Activated T-cell treated with anti-CD3 and anti-CD28 coated beads, Interleukin-2, amount 50 U/mL, for 72 hours (primary cell): ENCODE measurements at regions not wholly inside any gene's neighbourhood (a gene's known extent, or its start where the extent isn't known, plus 50 kb on each side); places are given as distances from the start of the nearest gene placed in this dataset.
"Not testable (repeated sequence)": the region's sequence is repeated elsewhere in the genome, so short reads cannot be mapped to it uniquely, and the experiment has no call there.

Experiments
- ATAC-seq, 2 donors: fragments of 150-1000 bp; cut with Tn5 transposase; replicated peaks in 1 of 2; 2 replicates each; pipeline ENCODE4 v1.10.0; 2021; ENCODE audit warnings: moderate library complexity in 2 of 2, mild to moderate bottlenecking in 1 of 2
- DNase-seq, 2 donors: peaks; one replicate each; pipeline ENCODE4 v3.0.0; 2021 to 2022; ENCODE audit warnings: mixed read lengths in 1 of 2
- H3K27ac Mint-ChIP-seq: one replicate; pipeline ENCODE4 v1.8.0; 2022; ENCODE audit warnings: mild to moderate bottlenecking, moderate library complexity, mixed read lengths
- H3K27me3 Mint-ChIP-seq: one replicate; pipeline ENCODE4 v1.8.0; 2022; ENCODE audit warnings: low read depth, mixed read lengths
- H3K36me3 Mint-ChIP-seq, 2 donors: one replicate each; pipeline ENCODE4 v1.8.0; 2022; ENCODE audit warnings: mixed read lengths in 2 of 2, mild to moderate bottlenecking in 1 of 2; ENCODE audit not compliant: insufficient read depth in 2 of 2
- H3K4me1 Mint-ChIP-seq: one replicate; pipeline ENCODE4 v1.8.0; 2022; ENCODE audit warnings: low read depth, mixed read lengths
- H3K4me3 Mint-ChIP-seq, 2 donors: one replicate each; pipeline ENCODE4 v1.8.0; 2022; ENCODE audit warnings: mild to moderate bottlenecking in 2 of 2, mixed read lengths in 2 of 2, moderate library complexity in 2 of 2
- H3K9me3 Mint-ChIP-seq, 2 donors: one replicate each; pipeline ENCODE4 v1.8.0; 2022; ENCODE audit warnings: mixed read lengths in 2 of 2

DNA sequence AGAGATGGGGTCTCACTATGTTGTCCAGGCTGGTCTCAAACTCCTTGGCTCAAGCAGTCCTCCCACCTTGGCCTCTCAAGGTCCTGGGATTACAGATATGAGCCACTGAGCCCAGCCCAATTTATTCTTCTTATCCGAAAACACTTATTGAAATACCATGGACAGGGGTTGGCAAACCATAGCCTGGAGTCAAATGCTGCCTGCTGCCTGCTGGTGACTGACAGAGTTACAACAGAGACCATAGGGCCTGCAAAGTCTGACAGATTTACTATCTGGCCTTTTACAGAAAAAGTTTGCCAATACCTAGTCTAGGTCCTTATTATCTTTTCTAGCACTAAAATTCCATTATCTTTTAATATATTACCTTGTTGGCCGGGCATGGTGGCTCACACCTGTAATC is 87.1 kb upstream of the ZNF281 start:
- ATAC-seq (no peak), DNase-seq (no peak)
- Mint-ChIP-seq H3K4me1 (no peaks in the 10 kb centered on the region), H3K27ac (no peak overlapping the region), H3K9me3 (no peaks in the 10 kb centered on the region), H3K4me3 (no peak overlapping the region), H3K36me3 (no peaks in the 10 kb centered on the region), H3K27me3 (peaks cover 7% of the 10 kb centered on the region)

GRCh38 chr1:200495901-200496300 is 86.1 kb upstream of the ZNF281 start:
- Mint-ChIP-seq H3K4me1 (no peaks in the 10 kb centered on the region), H3K27ac (no peak overlapping the region), H3K4me3 (no peak overlapping the region), H3K36me3 (no peaks in the 10 kb centered on the region), H3K9me3 (no peaks in the 10 kb centered on the region), H3K27me3 (peaks cover 7% of the 10 kb centered on the region)
- no peak for ATAC-seq
- DNase-seq = no peak

- Mint-ChIP-seq H3K27me3 (peaks cover 10% of the 10 kb centered on the region), H3K9me3 (no peaks in the 10 kb centered on the region), H3K36me3 (no peaks in the 10 kb centered on the region), H3K4me1 (peaks cover 4% of the 10 kb centered on the region), H3K4me3 (no peak overlapping the region), H3K27ac (no peak overlapping the region)
- ATAC-seq (no peak), DNase-seq (no peak)
Observed at GRCh38 chr1:200493344-200493743, 83.5 kb upstream of the ZNF281 start.

DNA sequence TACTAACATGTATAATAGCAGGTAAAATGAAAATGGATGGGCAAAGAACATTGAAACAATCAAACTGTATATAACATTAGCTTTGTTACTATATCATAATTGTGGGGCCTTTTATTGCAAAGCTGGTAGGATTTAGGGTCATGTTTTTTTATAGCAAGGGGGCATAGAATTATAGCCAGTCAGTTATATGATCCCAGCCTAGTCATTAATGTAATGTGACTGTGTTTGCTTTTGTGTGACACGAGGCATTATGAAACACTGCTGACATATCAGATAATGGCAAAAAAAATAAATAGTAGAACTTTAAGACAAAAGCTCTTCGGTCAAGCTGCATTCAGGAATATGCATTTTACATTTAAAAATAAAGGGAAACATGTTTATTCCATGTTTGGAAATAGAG is 81.3 kb upstream of the ZNF281 start:
- DNase-seq (no peak), ATAC-seq (no peak)
- Mint-ChIP-seq H3K9me3 (no peaks in the 10 kb centered on the region), H3K4me1 (peaks cover 12% of the 10 kb centered on the region), H3K4me3 (no peak overlapping the region), H3K27me3 (peaks cover 18% of the 10 kb centered on the region), H3K27ac (no peak overlapping the region), H3K36me3 (no peaks in the 10 kb centered on the region)

DNA sequence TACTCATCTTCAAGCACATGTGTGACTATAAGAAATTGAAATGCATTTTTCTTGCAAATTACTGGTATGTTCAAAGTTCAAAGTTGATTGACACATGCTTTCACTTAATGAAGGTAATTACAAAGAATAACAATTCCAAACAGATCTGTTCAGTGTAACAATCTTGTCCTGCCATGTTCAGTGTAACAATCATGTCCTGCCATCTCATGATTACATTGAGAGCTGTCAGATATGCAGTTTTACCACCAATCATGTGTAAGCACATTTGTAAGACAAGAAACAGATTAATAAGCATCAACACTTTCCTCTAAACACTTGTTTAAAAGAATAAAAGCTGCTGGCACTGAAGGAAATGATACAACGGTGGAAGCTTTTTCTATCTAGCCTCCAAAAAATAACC is 80.3 kb upstream of the ZNF281 start:
- Mint-ChIP-seq H3K27ac (no peak overlapping the region), H3K4me1 (peaks cover 12% of the 10 kb centered on the region), H3K9me3 (no peaks in the 10 kb centered on the region), H3K27me3 (peaks cover 27% of the 10 kb centered on the region), H3K4me3 (no peak overlapping the region), H3K36me3 (no peaks in the 10 kb centered on the region)
- no peak for ATAC-seq
- no peak for DNase-seq

GRCh38 chr1:200488375-200489165 is 78.7 kb upstream of the ZNF281 start:
- H3K9me3 Mint-ChIP-seq = no peaks in the 10 kb centered on the region
- H3K36me3 Mint-ChIP-seq = no peaks in the 10 kb centered on the region
- H3K27ac Mint-ChIP-seq = no peak overlapping the region
- ATAC-seq (peak; percentile 75 to 80), DNase-seq (peak; percentile 47 to 63)
- peaks cover 25% of the 10 kb centered on the region for H3K4me1 Mint-ChIP-seq
- H3K27me3 Mint-ChIP-seq = peaks cover 28% of the 10 kb centered on the region
- no peak overlapping the region for H3K4me3 Mint-ChIP-seq

DNA sequence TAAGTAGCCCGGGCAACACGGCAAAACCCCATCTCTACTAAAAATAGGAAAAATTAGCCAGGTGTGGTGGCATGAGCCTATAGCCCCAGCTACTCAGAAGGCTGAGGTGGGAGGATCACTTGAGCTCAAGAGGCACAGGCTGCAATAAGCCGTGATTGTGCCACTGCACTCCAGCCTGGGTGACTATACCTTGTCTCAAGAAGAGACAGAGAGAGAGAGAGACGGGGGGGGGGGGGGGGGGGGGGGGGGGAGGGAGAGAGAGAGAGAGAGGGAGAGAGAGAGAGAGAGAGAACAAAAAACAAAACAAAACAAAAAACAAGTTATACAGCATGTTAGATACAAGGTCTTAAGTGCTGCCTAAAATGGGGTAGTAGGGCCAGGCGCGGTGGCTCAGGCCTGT is 77.8 kb upstream of the ZNF281 start:
- DNase-seq (no peak), ATAC-seq (no peak)
- H3K36me3 Mint-ChIP-seq = no peaks in the 10 kb centered on the region
- peaks cover 34% of the 10 kb centered on the region for H3K4me1 Mint-ChIP-seq
- no peak overlapping the region for H3K27ac Mint-ChIP-seq
- no peak overlapping the region for H3K4me3 Mint-ChIP-seq
- H3K27me3 Mint-ChIP-seq = peaks cover 28% of the 10 kb centered on the region
- no peaks in the 10 kb centered on the region for H3K9me3 Mint-ChIP-seq

GRCh38 chr1:200486634-200487033 is 76.8 kb upstream of the ZNF281 start:
- peaks cover 39% of the 10 kb centered on the region for H3K4me1 Mint-ChIP-seq
- peak overlapping the region in 1 of 2 donors; percentile 1 for H3K4me3 Mint-ChIP-seq
- no peak overlapping the region for H3K27ac Mint-ChIP-seq
- ATAC-seq (no peak), DNase-seq (no peak)
- no peaks in the 10 kb centered on the region for H3K36me3 Mint-ChIP-seq
- H3K27me3 Mint-ChIP-seq = peaks cover 31% of the 10 kb centered on the region
- no peaks in the 10 kb centered on the region for H3K9me3 Mint-ChIP-seq

- H3K36me3 Mint-ChIP-seq, DNase-seq, ATAC-seq, H3K4me3 Mint-ChIP-seq, H3K9me3 Mint-ChIP-seq, H3K27ac Mint-ChIP-seq: not testable (repeated sequence)
- H3K4me1 Mint-ChIP-seq = peaks cover 45% of the 10 kb centered on the region
- H3K27me3 Mint-ChIP-seq = peaks cover 48% of the 10 kb centered on the region
Observed at GRCh38 chr1:200484438-200484946, 74.7 kb upstream of the ZNF281 start.

DNA sequence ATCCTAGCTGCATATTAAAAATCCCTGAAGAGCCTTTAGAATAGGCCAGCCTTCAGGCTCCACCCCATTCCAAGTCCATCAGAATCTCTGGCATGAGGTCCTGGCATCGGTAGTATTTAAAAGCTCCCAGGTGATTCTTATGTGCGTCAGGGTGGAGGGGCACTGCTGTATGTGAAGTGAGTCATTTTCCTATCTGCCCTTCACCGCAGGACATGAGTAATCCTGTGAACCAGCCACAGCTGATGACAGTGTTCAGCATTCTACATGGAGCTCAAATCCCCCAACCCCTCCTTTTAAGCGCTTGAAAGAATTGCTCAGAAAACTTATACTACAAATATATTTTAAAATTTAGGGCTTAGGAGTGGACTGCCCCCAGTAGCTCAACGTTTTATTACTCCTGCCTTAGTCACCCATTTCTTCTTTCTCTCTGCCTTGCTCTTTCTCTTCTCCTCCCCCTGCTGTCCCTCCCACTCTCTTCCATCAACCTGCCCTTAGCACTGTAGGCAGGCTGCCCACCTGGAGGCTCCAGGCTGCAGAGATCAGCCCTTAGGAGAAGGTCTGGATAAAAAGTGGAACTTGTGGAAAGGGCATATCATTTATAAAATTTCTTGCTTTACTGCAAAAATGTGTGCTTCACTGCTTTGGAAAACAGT is 73.8 kb upstream of the ZNF281 start:
- Mint-ChIP-seq H3K36me3 (no peaks in the 10 kb centered on the region), H3K9me3 (no peaks in the 10 kb centered on the region), H3K27me3 (peaks cover 48% of the 10 kb centered on the region), H3K27ac (peak overlapping the region; percentile 75), H3K4me1 (peaks cover 41% of the 10 kb centered on the region), H3K4me3 (peak overlapping the region; percentile 52 to 78)
- ATAC-seq = peak; percentile 100
- peak; percentile 78 to 84 for DNase-seq

DNA sequence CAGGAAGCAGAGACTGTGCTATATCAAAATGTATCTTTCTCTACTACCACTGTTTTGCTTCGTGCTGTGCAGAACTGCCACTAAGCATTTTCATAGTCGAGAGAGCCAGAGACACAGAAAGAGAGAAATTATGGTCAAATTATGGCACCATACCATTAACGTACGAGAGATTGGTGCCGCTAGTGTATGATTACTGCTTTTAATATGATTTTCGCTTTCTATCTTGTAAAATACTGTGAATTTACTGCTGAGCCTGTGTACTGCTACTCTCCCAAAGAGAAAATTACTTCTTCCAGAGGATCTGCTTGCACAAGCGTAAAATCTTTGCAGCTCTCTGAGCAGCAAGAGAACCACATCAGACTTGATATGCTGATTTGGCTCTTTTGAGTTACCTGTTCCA is 71.1 kb upstream of the ZNF281 start:
- H3K9me3 Mint-ChIP-seq = no peaks in the 10 kb centered on the region
- peaks cover 53% of the 10 kb centered on the region for H3K27me3 Mint-ChIP-seq
- H3K4me1 Mint-ChIP-seq = peaks cover 45% of the 10 kb centered on the region
- no peak overlapping the region for H3K27ac Mint-ChIP-seq
- no peak overlapping the region for H3K4me3 Mint-ChIP-seq
- ATAC-seq (no peak), DNase-seq (no peak)
- no peaks in the 10 kb centered on the region for H3K36me3 Mint-ChIP-seq

GRCh38 chr1:200479816-200480215 is 70.0 kb upstream of the ZNF281 start:
- DNase-seq (no peak), ATAC-seq (no peak)
- peaks cover 56% of the 10 kb centered on the region for H3K27me3 Mint-ChIP-seq
- H3K4me1 Mint-ChIP-seq = peaks cover 52% of the 10 kb centered on the region
- H3K9me3 Mint-ChIP-seq = no peaks in the 10 kb centered on the region
- no peak overlapping the region for H3K27ac Mint-ChIP-seq
- no peak overlapping the region for H3K4me3 Mint-ChIP-seq
- no peaks in the 10 kb centered on the region for H3K36me3 Mint-ChIP-seq

DNA sequence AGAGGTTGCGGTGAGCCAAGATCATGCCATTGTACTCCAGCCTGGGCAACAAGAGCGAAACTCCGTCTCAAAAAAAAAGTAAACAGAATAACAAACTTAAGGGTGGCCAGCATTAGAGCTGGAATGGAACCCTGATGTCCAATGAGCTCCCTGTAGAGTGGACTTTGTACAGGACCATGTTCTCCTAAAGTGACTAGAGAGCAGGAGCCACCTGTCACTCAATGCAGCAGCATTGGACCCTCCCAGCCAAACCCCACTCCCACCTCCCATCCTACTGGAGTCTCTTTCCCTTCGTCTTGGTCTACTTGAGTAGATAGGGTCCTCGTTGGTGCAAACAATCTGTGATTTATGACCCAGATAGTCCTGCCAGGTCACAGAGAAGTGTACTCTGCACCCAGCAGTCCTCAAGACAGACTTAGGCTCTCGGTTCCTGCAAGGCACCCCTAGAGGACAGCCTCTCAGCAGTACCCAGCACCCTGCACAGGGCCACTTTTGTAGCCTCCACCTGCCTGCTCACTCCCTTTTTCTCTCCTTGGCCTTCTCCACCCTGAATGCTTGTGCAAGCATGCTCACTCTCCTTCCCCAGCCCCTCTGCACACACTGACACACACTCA is 69.2 kb upstream of the ZNF281 start:
- Mint-ChIP-seq H3K27ac (no peak overlapping the region), H3K9me3 (no peaks in the 10 kb centered on the region), H3K4me1 (peaks cover 52% of the 10 kb centered on the region), H3K36me3 (no peaks in the 10 kb centered on the region), H3K27me3 (peaks cover 56% of the 10 kb centered on the region), H3K4me3 (no peak overlapping the region)
- DNase-seq = no peak
- no peak for ATAC-seq
